ENCODE measurements at regions not wholly inside any gene's neighbourhood (a gene's known extent, or its start where the extent isn't known, plus 50 kb on each side); places are given as distances from the start of the nearest gene placed in this dataset.

- no peak for TF ChIP-seq E2F6 (IDR thresholded peaks at IDR 0.05)
- TF ChIP-seq BACH1 (IDR thresholded peaks at IDR 0.05; ENCODE audit: low read length): no peak
- TF ChIP-seq TAF7 (optimal IDR thresholded peaks at IDR 0.05; ENCODE audit: borderline replicate concordance, low read depth, low read length): no peak
- TF ChIP-seq EP300 (IDR thresholded peaks at IDR 0.05; ENCODE audit: borderline replicate concordance in 1 of 2, low read depth in 2 of 2, low read length in 2 of 2): no peak
Observed at GRCh38 chr11:10395166-10395897, 59.7 kb upstream of the AMPD3 start (continued).
